PC-9 (cell line): ENCODE measurements at regions not wholly inside any gene's neighbourhood (a gene's known extent, or its start where the extent isn't known, plus 50 kb on each side); places are given as distances from the start of the nearest gene placed in this dataset.

Source experiments
- CTCF ChIP-seq: fragments of 200-600 bp; sonication (generic); conservative IDR thresholded peaks from 2 replicates; pipeline ENCODE4 v1.6.1; 2017; ENCODE audit warnings: mixed run types, antibody characterized with exemption, mild to moderate bottlenecking, moderate library complexity
- EZH2 ChIP-seq: fragments of 200-600 bp; sonication (generic); IDR thresholded peaks from 2 replicates; pipeline ENCODE4 v1.8.0; 2017; ENCODE audit warnings: antibody characterized with exemption, low read depth

DNA sequence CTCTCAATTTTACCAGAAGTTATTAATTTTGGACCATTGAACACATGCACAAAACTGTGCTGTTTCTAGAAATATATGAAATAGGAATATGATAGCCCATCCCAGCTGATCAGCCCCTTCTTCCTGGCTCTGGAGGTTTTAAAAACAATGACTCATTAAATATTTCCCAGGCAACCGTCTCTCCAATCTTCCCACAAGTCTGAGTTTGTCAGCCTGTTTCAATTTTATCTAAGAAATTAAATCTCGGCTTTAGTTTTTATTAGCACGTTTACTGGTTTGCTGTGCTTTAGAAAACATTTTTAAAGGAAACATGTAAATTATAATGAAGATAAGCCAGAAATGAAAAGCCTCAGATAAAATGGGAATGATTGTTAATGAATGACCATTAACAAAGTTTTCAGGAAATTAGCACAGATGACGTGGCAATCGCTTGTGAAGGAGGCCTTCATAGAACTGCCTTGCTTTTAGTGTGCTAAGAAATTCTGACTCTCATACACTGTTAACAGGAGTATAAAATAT lies 89.3 kb upstream of the RAP1B start:
- TF ChIP-seq CTCF (no peak), EZH2 (no peak)
